GM23338 (cell line): ENCODE measurements at regions not wholly inside any gene's neighbourhood (a gene's known extent, or its start where the extent isn't known, plus 50 kb on each side); places are given as distances from the start of the nearest gene placed in this dataset.

ENCODE experiments used
- ATAC-seq: fragments of 200-7000 bp; cut with Tn5 transposase; 3 replicates; pipeline ENCODE4 v1.9.1; 2020
- DNase-seq: peaks from one replicate; pipeline ENCODE4 v3.0.0-alpha.2; 2015; ENCODE audit warnings: low spot score
- H2AFZ ChIP-seq: fragments of 200-600 bp; sonication (generic); 2 replicates; pipeline ENCODE4 v1.8.0; 2016; ENCODE audit warnings: antibody characterized with exemption, mild to moderate bottlenecking, moderate library complexity
- H3F3A ChIP-seq: fragments of 200-600 bp; sonication (generic); replicated peaks from 2 replicates; pipeline ENCODE4 v1.8.0; 2017; ENCODE audit warnings: antibody characterized with exemption, mixed run types, low read depth
- H3K27ac ChIP-seq: fragments of 200-600 bp; sonication (generic); 2 replicates; pipeline ENCODE4 v1.6.1; 2016; ENCODE audit warnings: low read depth
- H3K27me3 ChIP-seq: fragments of 200-600 bp; sonication (generic); 2 replicates; pipeline ENCODE4 v1.8.0; 2016; ENCODE audit warnings: mild to moderate bottlenecking, mixed run types, moderate library complexity; ENCODE audit not compliant: insufficient read depth
- H3K36me3 ChIP-seq: fragments of 200-600 bp; sonication (generic); 2 replicates; pipeline ENCODE4 v1.8.0; 2016; ENCODE audit warnings: mild to moderate bottlenecking; ENCODE audit not compliant: insufficient read depth
- H3K4me1 ChIP-seq: fragments of 200-600 bp; sonication (generic); 2 replicates; pipeline ENCODE4 v1.8.0; 2016; ENCODE audit warnings: mild to moderate bottlenecking, moderate library complexity; ENCODE audit not compliant: insufficient read depth
- H3K4me2 ChIP-seq: fragments of 200-600 bp; sonication (generic); 2 replicates; pipeline ENCODE4 v1.7.1; 2017; ENCODE audit warnings: mixed run types
- H3K4me3 ChIP-seq: fragments of 200-600 bp; sonication (generic); 2 replicates; pipeline ENCODE4 v1.6.1; 2016; ENCODE audit warnings: mixed run types
- H3K79me2 ChIP-seq: fragments of 200-600 bp; sonication (generic); replicated peaks from 2 replicates; pipeline ENCODE4 v1.8.0; 2017; ENCODE audit warnings: mild to moderate bottlenecking; ENCODE audit not compliant: insufficient read depth
- H3K9me2 ChIP-seq: fragments of 200-600 bp; sonication (generic); 2 replicates; pipeline ENCODE4 v1.8.0; 2017; ENCODE audit not compliant: insufficient read depth
- H4K20me1 ChIP-seq: fragments of 200-600 bp; sonication (generic); replicated peaks from 2 replicates; pipeline ENCODE4 v1.8.0; 2017; ENCODE audit warnings: mild to moderate bottlenecking; ENCODE audit not compliant: insufficient read depth
- H3K27ac Mint-ChIP-seq: 2 replicates; pipeline ENCODE4 v1.8.0; 2020; ENCODE audit warnings: inconsistent platforms, mild to moderate bottlenecking, moderate library complexity, mixed read lengths
- H3K27me3 Mint-ChIP-seq: 3 replicates; pipeline ENCODE4 v1.8.0; 2022; ENCODE audit warnings: low read depth, mild to moderate bottlenecking, moderate library complexity, mixed read lengths, inconsistent platforms; ENCODE audit not compliant: insufficient read depth, poor library complexity
- H3K36me3 Mint-ChIP-seq: 3 replicates; pipeline ENCODE4 v1.8.0; 2021; ENCODE audit warnings: low read depth, mild to moderate bottlenecking, inconsistent platforms, moderate library complexity, mixed read lengths
- H3K4me1 Mint-ChIP-seq: 3 replicates; pipeline ENCODE4 v1.8.0; 2020; ENCODE audit warnings: mild to moderate bottlenecking, inconsistent platforms, mixed read lengths
- H3K4me3 Mint-ChIP-seq: 3 replicates; pipeline ENCODE4 v1.8.0; 2021; ENCODE audit warnings: moderate library complexity, mild to moderate bottlenecking, inconsistent platforms, mixed read lengths
- H3K9me3 Mint-ChIP-seq: 3 replicates; pipeline ENCODE4 v1.8.0; 2020; ENCODE audit warnings: moderate library complexity, mild to moderate bottlenecking, inconsistent platforms, mixed read lengths
- CREB1 ChIP-seq: fragments of 250-450 bp; sonication (Bioruptor Pico); IDR thresholded peaks from 2 replicates; pipeline ENCODE4 v1.5.0; 2020; ENCODE audit warnings: low read depth, mild to moderate bottlenecking, moderate library complexity
- EZH2phosphoT487 ChIP-seq: fragments of 200-600 bp; sonication (generic); IDR thresholded peaks from one replicate; pipeline ENCODE4 v1.8.1; 2018; ENCODE audit warnings: antibody characterized with exemption; ENCODE audit not compliant: unreplicated experiment
- JUNB ChIP-seq: IDR thresholded peaks from one replicate; pipeline ENCODE4 v1.6.1; 2016; ENCODE audit warnings: antibody characterized with exemption; ENCODE audit not compliant: unreplicated experiment
- NANOG ChIP-seq: IDR thresholded peaks from 2 replicates; pipeline ENCODE4 v1.6.1; 2016; ENCODE audit warnings: antibody characterized with exemption, borderline replicate concordance
- POLR2AphosphoS5 ChIP-seq: IDR thresholded peaks from 2 replicates; pipeline ENCODE4 v1.6.1; 2016; ENCODE audit warnings: antibody characterized with exemption, low read depth
- ZNF114 ChIP-seq: fragments of 250-450 bp; sonication (Bioruptor Pico); IDR thresholded peaks from 2 replicates; pipeline ENCODE4 v1.5.0; 2020; ENCODE audit warnings: mild to moderate bottlenecking, moderate library complexity
- ZNF331 ChIP-seq: fragments of 250-450 bp; sonication (Bioruptor Pico); IDR thresholded peaks from 2 replicates; pipeline ENCODE4 v1.5.0; 2020; ENCODE audit warnings: low read depth, mild to moderate bottlenecking, moderate library complexity
- TF ChIP-seq, protein P1 (sequence below): fragments of 250-450 bp; sonication (Bioruptor Pico); IDR thresholded peaks from 2 replicates; pipeline ENCODE4 v1.5.0; 2020; ENCODE audit warnings: mild to moderate bottlenecking, moderate library complexity

DNA sequence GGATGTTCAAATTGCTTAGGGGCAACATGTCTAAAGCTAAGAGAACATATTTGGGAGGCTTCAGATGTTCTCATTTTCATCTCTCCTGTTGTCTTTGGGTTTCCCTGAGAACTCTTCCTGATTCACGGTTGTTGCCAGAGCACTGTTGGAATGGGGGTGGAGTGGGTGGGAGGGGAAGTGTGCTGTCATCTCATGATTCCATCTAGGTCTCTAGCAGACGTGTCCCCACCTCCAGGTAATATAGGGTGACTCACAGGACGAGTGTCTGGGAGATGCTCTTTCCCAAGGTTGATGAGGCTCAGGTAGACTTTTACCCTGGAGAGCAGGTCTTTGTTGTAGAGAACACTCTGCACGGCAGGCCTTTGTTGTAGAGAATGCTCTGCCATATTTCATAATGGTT, 636.9 kb downstream of the QKI start (continued):
- TF ChIP-seq NANOG (no peak), JUNB (no peak), POLR2AphosphoS5 (no peak), EZH2phosphoT487 (no peak), ZNF331 (CRISPR knock-in tag) (no peak), CREB1 (CRISPR knock-in tag) (no peak), ZNF114 (no peak)
- TF ChIP-seq, protein P1, sequence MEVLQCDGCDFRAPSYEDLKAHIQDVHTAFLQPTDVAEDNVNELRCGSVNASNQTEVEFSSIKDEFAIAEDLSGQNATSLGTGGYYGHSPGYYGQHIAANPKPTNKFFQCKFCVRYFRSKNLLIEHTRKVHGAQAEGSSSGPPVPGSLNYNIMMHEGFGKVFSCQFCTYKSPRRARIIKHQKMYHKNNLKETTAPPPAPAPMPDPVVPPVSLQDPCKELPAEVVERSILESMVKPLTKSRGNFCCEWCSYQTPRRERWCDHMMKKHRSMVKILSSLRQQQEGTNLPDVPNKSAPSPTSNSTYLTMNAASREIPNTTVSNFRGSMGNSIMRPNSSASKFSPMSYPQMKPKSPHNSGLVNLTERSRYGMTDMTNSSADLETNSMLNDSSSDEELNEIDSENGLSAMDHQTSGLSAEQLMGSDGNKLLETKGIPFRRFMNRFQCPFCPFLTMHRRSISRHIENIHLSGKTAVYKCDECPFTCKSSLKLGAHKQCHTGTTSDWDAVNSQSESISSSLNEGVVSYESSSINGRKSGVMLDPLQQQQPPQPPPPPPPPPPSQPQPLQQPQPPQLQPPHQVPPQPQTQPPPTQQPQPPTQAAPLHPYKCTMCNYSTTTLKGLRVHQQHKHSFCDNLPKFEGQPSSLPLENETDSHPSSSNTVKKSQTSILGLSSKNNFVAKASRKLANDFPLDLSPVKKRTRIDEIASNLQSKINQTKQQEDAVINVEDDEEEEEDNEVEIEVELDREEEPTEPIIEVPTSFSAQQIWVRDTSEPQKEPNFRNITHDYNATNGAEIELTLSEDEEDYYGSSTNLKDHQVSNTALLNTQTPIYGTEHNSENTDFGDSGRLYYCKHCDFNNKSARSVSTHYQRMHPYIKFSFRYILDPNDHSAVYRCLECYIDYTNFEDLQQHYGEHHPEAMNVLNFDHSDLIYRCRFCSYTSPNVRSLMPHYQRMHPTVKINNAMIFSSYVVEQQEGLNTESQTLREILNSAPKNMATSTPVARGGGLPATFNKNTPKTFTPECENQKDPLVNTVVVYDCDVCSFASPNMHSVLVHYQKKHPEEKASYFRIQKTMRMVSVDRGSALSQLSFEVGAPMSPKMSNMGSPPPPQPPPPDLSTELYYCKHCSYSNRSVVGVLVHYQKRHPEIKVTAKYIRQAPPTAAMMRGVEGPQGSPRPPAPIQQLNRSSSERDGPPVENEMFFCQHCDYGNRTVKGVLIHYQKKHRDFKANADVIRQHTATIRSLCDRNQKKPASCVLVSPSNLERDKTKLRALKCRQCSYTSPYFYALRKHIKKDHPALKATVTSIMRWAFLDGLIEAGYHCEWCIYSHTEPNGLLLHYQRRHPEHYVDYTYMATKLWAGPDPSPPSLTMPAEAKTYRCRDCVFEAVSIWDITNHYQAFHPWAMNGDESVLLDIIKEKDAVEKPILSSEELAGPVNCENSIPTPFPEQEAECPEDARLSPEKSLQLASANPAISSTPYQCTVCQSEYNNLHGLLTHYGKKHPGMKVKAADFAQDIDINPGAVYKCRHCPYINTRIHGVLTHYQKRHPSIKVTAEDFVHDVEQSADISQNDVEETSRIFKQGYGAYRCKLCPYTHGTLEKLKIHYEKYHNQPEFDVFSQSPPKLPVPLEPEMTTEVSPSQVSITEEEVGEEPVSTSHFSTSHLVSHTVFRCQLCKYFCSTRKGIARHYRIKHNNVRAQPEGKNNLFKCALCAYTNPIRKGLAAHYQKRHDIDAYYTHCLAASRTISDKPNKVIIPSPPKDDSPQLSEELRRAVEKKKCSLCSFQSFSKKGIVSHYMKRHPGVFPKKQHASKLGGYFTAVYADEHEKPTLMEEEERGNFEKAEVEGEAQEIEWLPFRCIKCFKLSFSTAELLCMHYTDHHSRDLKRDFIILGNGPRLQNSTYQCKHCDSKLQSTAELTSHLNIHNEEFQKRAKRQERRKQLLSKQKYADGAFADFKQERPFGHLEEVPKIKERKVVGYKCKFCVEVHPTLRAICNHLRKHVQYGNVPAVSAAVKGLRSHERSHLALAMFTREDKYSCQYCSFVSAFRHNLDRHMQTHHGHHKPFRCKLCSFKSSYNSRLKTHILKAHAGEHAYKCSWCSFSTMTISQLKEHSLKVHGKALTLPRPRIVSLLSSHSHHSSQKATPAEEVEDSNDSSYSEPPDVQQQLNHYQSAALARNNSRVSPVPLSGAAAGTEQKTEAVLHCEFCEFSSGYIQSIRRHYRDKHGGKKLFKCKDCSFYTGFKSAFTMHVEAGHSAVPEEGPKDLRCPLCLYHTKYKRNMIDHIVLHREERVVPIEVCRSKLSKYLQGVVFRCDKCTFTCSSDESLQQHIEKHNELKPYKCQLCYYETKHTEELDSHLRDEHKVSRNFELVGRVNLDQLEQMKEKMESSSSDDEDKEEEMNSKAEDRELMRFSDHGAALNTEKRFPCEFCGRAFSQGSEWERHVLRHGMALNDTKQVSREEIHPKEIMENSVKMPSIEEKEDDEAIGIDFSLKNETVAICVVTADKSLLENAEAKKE (CRISPR knock-in tag) = no peak

DNA sequence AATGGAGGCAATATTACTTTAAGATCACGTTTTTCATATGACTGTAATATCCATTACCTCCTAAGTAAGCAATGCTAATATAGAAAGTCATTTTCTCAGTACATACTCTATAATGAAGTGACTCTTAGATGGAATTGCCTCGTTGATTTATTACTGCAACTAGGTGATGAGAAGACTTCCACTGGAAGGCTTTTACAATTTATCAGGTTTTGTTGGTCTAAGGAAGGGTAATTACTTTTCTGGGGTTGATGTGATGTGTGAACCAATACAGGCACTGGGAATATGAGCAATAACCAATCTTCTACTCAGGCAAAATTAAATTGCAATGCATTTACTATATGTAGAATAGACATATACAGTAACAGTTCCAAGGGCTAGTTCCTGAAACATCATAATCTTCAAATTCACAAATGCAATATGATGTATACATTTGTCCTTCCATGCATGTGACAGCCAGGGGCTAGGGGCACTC, 635.0 kb downstream of the QKI start:
- H3F3A ChIP-seq = no peaks in the 10 kb centered on the region

More for the DNA sequence above, 635.0 kb downstream of the QKI start:
- Mint-ChIP-seq H3K9me3 (no peaks in the 10 kb centered on the region), H3K4me3 (no peak overlapping the region), H3K4me1 (no peaks in the 10 kb centered on the region), H3K27ac (no peak overlapping the region), H3K27me3 (no peaks in the 10 kb centered on the region), H3K36me3 (no peaks in the 10 kb centered on the region)
- ATAC-seq (no peak), DNase-seq (no peak)
- no peaks in the 10 kb centered on the region for H3K27me3 ChIP-seq
- no peaks in the 10 kb centered on the region for H3K36me3 ChIP-seq
- no peak overlapping the region for H3K27ac ChIP-seq
- H3K4me1 ChIP-seq = no peaks in the 10 kb centered on the region
- H3K4me3 ChIP-seq = no peak overlapping the region
- H4K20me1 ChIP-seq = no peaks in the 10 kb centered on the region
- 0 out of 2 replicates have a peak, but pooled peaks cover 5% of the 10 kb centered on the region for H3K9me2 ChIP-seq
- no peaks in the 10 kb centered on the region for H3K79me2 ChIP-seq
- TF ChIP-seq EZH2phosphoT487 = no peak
- no peak overlapping the region for H3K4me2 ChIP-seq
- H2AFZ ChIP-seq = no peak overlapping the region
